ENCODE measurements at regions not wholly inside any gene's neighbourhood (a gene's known extent, or its start where the extent isn't known, plus 50 kb on each side); places are given as distances from the start of the nearest gene placed in this dataset.

DNA sequence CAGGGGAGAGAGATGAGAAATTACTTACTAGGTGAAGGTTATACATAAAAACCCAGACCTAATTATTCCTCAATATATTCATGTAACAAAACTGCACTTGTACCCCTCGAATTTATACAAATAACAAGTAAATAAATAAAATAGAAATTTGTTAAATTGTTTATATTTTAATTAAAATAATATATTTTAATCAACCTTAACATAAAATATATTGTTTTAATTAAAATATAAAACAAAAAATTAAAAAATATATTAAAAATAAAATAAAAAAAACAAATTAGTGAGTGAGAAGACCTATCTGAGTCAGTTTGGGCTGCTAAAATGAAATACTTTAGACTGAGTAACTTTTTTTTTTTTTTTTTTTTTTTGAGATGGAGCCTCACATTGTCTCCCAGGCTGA lies 87.4 kb upstream of the PCDH7 start:
- H3K4me3 ChIP-seq: no peak overlapping the region
- H3K27ac ChIP-seq: no peak overlapping the region
- H3K4me1 ChIP-seq (ENCODE audit: control insufficient read depth in 1 of 2, low read depth in 2 of 2): no peaks in the 10 kb centered on the region
- no peaks in the 10 kb centered on the region for H3K36me3 ChIP-seq
- no peak for DNase-seq (ENCODE audit: low spot score)
- H3K27me3 ChIP-seq (replicated peaks; ENCODE audit: insufficient read depth): no peaks in the 10 kb centered on the region
- H3K9me3 ChIP-seq: no peaks in the 10 kb centered on the region
- no peak for ATAC-seq (ENCODE audit: insufficient number of reproducible peaks, low FRiP score, low read depth)
- TF ChIP-seq, protein P1, sequence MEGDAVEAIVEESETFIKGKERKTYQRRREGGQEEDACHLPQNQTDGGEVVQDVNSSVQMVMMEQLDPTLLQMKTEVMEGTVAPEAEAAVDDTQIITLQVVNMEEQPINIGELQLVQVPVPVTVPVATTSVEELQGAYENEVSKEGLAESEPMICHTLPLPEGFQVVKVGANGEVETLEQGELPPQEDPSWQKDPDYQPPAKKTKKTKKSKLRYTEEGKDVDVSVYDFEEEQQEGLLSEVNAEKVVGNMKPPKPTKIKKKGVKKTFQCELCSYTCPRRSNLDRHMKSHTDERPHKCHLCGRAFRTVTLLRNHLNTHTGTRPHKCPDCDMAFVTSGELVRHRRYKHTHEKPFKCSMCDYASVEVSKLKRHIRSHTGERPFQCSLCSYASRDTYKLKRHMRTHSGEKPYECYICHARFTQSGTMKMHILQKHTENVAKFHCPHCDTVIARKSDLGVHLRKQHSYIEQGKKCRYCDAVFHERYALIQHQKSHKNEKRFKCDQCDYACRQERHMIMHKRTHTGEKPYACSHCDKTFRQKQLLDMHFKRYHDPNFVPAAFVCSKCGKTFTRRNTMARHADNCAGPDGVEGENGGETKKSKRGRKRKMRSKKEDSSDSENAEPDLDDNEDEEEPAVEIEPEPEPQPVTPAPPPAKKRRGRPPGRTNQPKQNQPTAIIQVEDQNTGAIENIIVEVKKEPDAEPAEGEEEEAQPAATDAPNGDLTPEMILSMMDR (IDR thresholded peaks at IDR 0.05): no peak

DNA sequence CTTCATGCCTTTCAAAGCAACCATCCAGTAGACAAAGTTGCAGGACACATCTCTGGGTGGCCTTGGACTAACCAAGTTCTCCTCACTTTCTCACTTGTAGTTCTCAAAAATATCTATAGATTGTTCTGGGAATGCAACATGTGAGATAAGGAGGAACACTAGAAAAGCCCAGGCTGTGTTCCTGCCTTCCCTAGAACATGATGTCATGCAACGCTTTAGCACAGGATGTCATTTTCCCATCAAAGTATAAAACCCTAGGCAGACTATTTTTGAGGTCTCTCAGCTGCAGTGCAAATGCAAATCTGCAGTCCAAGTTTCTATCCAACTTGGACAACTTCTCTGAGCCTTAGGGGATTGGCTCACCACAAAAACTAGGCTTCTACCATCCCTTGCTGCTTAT lies 78.8 kb upstream of the PCDH7 start:
- H3K27ac ChIP-seq: no peak overlapping the region
- H3K27me3 ChIP-seq (replicated peaks; ENCODE audit: insufficient read depth): no peaks in the 10 kb centered on the region
- no peaks in the 10 kb centered on the region for H3K4me1 ChIP-seq (ENCODE audit: control insufficient read depth in 1 of 2, low read depth in 2 of 2)
- TF ChIP-seq, protein P1 (IDR thresholded peaks at IDR 0.05): no peak
- no peak for ATAC-seq (ENCODE audit: insufficient number of reproducible peaks, low FRiP score, low read depth)
- H3K4me3 ChIP-seq: no peak overlapping the region
- DNase-seq (ENCODE audit: low spot score): no peak
- no peaks in the 10 kb centered on the region for H3K9me3 ChIP-seq
- no peaks in the 10 kb centered on the region for H3K36me3 ChIP-seq

DNA sequence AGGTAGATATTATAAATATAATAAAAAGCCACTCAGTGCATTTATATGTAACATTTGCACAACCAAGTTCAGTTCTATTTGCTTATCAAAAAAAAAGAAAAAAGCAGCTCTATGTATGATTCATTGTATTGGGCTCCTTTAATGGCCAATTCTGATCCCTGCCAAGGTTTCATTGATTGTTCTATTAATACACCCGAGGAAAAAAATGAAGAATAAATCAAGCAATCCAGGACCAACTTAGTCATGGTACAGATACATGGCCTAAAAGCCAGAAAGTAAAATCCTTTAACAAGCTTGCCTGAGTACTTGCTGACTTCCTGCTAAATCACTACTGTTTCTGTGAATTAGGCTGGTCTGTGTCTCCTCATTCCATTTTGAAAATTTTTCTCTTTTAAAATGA lies 77.6 kb upstream of the PCDH7 start:
- no peak overlapping the region for H3K4me3 ChIP-seq
- no peaks in the 10 kb centered on the region for H3K36me3 ChIP-seq
- H3K27ac ChIP-seq: no peak overlapping the region
- TF ChIP-seq, protein P1 (IDR thresholded peaks at IDR 0.05): no peak
- H3K4me1 ChIP-seq (ENCODE audit: control insufficient read depth in 1 of 2, low read depth in 2 of 2): no peaks in the 10 kb centered on the region
- no peaks in the 10 kb centered on the region for H3K9me3 ChIP-seq
- H3K27me3 ChIP-seq (replicated peaks; ENCODE audit: insufficient read depth): no peaks in the 10 kb centered on the region
- DNase-seq (ENCODE audit: low spot score): no peak
- no peak for ATAC-seq (ENCODE audit: insufficient number of reproducible peaks, low FRiP score, low read depth)

DNA sequence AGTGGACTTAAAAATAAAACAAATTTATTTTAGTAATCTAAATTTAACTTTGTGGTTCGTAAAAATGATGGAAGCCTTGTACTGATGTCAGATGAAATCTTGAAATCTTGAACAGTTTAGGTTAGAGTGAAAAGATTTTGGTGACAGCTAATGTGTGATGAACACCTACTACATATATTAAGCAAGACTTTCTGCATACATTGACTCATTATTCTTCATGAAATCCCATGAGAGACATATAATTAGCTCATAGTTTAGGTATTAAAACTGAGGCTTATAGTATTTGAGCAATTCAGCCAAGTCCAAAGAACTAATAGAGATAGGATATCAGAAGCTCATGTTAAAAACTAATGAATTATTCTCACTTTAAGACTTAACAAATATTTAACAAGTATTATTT lies 66.9 kb upstream of the PCDH7 start:
- no peaks in the 10 kb centered on the region for H3K36me3 ChIP-seq
- ATAC-seq (ENCODE audit: insufficient number of reproducible peaks, low FRiP score, low read depth) (no peak), DNase-seq (ENCODE audit: low spot score) (no peak)
- no peaks in the 10 kb centered on the region for H3K4me1 ChIP-seq (ENCODE audit: control insufficient read depth in 1 of 2, low read depth in 2 of 2)
- H3K27ac ChIP-seq: no peak overlapping the region
- no peaks in the 10 kb centered on the region for H3K9me3 ChIP-seq
- TF ChIP-seq, protein P1 (IDR thresholded peaks at IDR 0.05): no peak
- H3K4me3 ChIP-seq: no peak overlapping the region
- H3K27me3 ChIP-seq (replicated peaks; ENCODE audit: insufficient read depth): no peaks in the 10 kb centered on the region

DNA sequence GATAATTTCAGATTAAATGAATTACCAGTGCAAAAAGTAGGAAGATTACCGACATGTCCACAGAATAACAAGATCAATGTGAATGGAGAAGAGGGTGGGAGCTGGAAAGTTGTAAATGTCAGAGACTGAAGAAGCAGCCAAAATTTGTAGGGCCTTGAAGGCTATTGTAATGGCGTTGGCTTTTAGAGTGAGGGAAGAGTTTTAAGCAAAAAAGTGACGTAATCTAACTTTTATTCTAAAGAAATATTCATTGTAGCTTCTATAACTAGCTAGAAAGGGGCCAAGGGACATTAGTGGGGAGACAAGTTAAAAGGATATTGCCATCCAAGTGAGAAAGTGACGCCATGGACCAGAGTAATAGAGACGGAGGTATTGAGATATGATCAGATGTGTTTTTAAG lies 63.3 kb upstream of the PCDH7 start:
- Histone ChIP-seq H3K36me3 (no peaks in the 10 kb centered on the region), H3K27ac (no peak overlapping the region), H3K27me3 (replicated peaks; ENCODE audit: insufficient read depth) (no peaks in the 10 kb centered on the region), H3K4me3 (no peak overlapping the region), H3K4me1 (ENCODE audit: control insufficient read depth in 1 of 2, low read depth in 2 of 2) (no peaks in the 10 kb centered on the region), H3K9me3 (no peaks in the 10 kb centered on the region)
- ATAC-seq (ENCODE audit: insufficient number of reproducible peaks, low FRiP score, low read depth): no peak
- DNase-seq (ENCODE audit: low spot score): no peak
- TF ChIP-seq, protein P1 (IDR thresholded peaks at IDR 0.05): no peak

Data from thoracic aorta (tissue), 2 donors.